Lung (tissue), 11 donors: ENCODE measurements at regions not wholly inside any gene's neighbourhood (a gene's known extent, or its start where the extent isn't known, plus 50 kb on each side); places are given as distances from the start of the nearest gene placed in this dataset.

Source experiments
- ATAC-seq: fragments of 200-7000 bp; cut with Tn5 transposase; one replicate; pipeline ENCODE4 v1.9.1; 2020; ENCODE audit warnings: moderate number of reproducible peaks; ENCODE audit not compliant: insufficient read depth, low FRiP score
- DNase-seq, 3 donors: peaks; one replicate each; pipeline ENCODE4 v3.0.0-alpha.2; 2013 to 2017
- H3K27ac ChIP-seq, 2 donors: one replicate each; pipeline ENCODE4 v1.5.1; 2013; ENCODE audit warnings: mild to moderate bottlenecking in 2 of 2, moderate library complexity in 2 of 2, control low read depth in 1 of 2, inconsistent platforms in 1 of 2, low read depth in 1 of 2, low read length in 1 of 2
- H3K27me3 ChIP-seq, 3 donors: one replicate each; pipeline ENCODE4 v1.5.1; 2013; ENCODE audit warnings: low read length in 2 of 3; ENCODE audit not compliant: control insufficient read depth in 3 of 3, insufficient read depth in 3 of 3
- H3K36me3 ChIP-seq, 4 donors: one replicate each; pipeline ENCODE4 v1.5.1; 2013; ENCODE audit warnings: low read length in 4 of 4, mild to moderate bottlenecking in 1 of 4, moderate library complexity in 1 of 4; ENCODE audit not compliant: control insufficient read depth in 4 of 4, insufficient read depth in 4 of 4
- H3K4me1 ChIP-seq, 5 donors: one replicate each; pipeline ENCODE4 v1.5.1; 2013; ENCODE audit warnings: low read length in 5 of 5, mild to moderate bottlenecking in 2 of 5, moderate library complexity in 1 of 5; ENCODE audit not compliant: control insufficient read depth in 5 of 5, insufficient read depth in 5 of 5
- H3K4me3 ChIP-seq: one replicate; pipeline ENCODE4 v1.5.1; 2013; ENCODE audit warnings: mild to moderate bottlenecking, control low read depth, moderate library complexity
- H3K9ac ChIP-seq, 2 donors: one replicate each; pipeline ENCODE4 v1.5.1; 2013; ENCODE audit warnings: low read length in 2 of 2, control low read depth in 1 of 2; ENCODE audit not compliant: insufficient read depth in 1 of 2
- H3K9me3 ChIP-seq, 4 donors: one replicate each; pipeline ENCODE4 v1.5.1; 2013; ENCODE audit warnings: low read length in 3 of 4, mild to moderate bottlenecking in 1 of 4, moderate library complexity in 1 of 4; ENCODE audit not compliant: control insufficient read depth in 4 of 4, insufficient read depth in 3 of 4
- WGBS, 2 donors: extraction: QIAGEN DNeasy Blood & Tissue Kit; methylation state at CpG; one replicate each; pipeline ENCODE4 v1.1.7; 2013; 5-methylcytosine and 5-hydroxymethylcytosine counted together
- TF ChIP-seq, protein P1 (sequence below): IDR thresholded peaks from 2 replicates; pipeline ENCODE4 v1.5.1; 2012; ENCODE audit warnings: mild to moderate bottlenecking; ENCODE audit errors: control extremely low read depth, extremely low read depth
- donor health status: control.
- donor health status: control.
- donor health status: Bipolar disorder and iron deficiency.
- donor health status: healthy.
- donor health status: DM: yes; HTN: yes; CAD: no.

DNA sequence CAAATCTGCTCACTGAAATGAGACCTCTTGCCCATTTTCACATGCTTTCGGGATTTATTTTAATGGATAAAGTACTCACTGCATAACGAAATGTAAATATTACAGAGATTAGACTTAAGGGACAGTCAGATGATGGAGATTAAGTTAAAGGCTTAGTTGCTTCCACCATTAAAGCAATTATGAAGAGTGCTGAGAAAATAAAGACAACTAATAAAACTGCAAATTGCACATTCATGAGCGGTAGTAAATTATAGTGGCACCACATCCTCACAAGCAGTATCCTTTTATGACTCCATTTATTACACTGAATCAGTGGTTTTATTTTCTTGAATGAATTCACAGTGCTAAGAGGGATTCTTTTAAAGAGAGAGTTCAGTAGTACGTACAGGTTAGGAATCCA, 76.2 kb upstream of the TMED7 start:
- TF ChIP-seq, protein P1, sequence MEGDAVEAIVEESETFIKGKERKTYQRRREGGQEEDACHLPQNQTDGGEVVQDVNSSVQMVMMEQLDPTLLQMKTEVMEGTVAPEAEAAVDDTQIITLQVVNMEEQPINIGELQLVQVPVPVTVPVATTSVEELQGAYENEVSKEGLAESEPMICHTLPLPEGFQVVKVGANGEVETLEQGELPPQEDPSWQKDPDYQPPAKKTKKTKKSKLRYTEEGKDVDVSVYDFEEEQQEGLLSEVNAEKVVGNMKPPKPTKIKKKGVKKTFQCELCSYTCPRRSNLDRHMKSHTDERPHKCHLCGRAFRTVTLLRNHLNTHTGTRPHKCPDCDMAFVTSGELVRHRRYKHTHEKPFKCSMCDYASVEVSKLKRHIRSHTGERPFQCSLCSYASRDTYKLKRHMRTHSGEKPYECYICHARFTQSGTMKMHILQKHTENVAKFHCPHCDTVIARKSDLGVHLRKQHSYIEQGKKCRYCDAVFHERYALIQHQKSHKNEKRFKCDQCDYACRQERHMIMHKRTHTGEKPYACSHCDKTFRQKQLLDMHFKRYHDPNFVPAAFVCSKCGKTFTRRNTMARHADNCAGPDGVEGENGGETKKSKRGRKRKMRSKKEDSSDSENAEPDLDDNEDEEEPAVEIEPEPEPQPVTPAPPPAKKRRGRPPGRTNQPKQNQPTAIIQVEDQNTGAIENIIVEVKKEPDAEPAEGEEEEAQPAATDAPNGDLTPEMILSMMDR: no peak
- Histone ChIP-seq H3K9ac (no peak overlapping the region), H3K9me3 (peaks cover 0 to 2% (median 0%) of the 10 kb centered on the region in 4 donors), H3K27me3 (no peaks in the 10 kb centered on the region), H3K27ac (no peak overlapping the region), H3K4me1 (peaks cover 0 to 10% (median 0%) of the 10 kb centered on the region in 5 donors), H3K36me3 (no peaks in the 10 kb centered on the region), H3K4me3 (no peak overlapping the region)
- ATAC-seq (no peak), DNase-seq (no peak)
- 85 to 90% methylated on average over 4 of the region's 4 CpGs for WGBS, 2 donors

DNA sequence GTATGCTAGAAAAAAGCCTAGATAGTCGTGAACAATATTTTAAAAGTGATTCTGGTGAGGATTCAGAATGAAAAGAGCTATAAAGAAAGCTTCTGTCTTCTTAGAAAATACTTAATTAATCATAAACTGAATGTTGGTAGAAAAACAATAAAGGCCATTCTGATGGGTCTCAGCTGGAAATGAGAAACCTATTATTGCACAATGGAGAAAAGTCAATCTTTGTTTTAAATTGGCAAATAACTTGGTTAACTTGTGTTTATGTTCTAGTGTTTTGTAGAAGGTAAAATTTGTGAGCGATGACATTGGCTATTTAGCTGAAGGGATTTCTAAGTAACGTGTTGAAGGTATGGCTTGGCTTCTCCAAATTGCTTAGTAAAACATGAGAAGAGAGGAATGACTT, 74.1 kb upstream of the TMED7 start:
- Histone ChIP-seq H3K4me1 (peaks cover 0 to 25% (median 0%) of the 10 kb centered on the region in 5 donors), H3K27me3 (no peaks in the 10 kb centered on the region), H3K36me3 (no peaks in the 10 kb centered on the region), H3K9ac (no peak overlapping the region), H3K4me3 (no peak overlapping the region), H3K9me3 (peaks cover 0 to 2% (median 0%) of the 10 kb centered on the region in 4 donors), H3K27ac (no peak overlapping the region)
- TF ChIP-seq, protein P1: no peak
- no peak for ATAC-seq
- DNase-seq: no peak
- 86 to 88% methylated on average over 3 of the region's 3 CpGs for WGBS, 2 donors

DNA sequence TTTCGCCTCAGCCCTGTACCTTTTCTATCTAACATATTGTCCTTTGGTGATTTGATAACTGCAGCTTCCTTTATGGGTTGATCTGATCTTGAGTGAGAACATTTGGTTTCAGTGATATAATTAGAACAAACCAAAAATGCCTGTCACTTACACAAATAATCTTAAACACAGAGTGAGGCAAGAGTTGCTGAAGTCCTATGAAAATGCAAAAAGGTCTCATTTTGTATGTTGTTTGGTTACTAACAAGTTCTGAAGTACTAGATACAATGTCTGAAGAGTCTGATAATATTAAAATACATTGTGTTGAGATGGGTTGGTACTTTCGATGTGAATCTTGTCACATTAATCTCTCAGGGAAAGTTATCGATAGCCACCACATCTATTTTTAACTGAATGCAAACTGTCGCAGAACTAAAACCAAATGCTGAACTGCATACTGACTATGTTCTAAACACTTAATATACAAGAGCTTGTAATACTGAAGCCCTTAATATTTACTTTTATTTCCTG, 70.4 kb upstream of the TMED7 start:
- Histone ChIP-seq H3K36me3 (no peaks in the 10 kb centered on the region), H3K9me3 (peaks cover 0 to 2% (median 0%) of the 10 kb centered on the region in 4 donors), H3K27ac (no peak overlapping the region), H3K27me3 (no peaks in the 10 kb centered on the region), H3K4me1 (peaks cover 0 to 36% (median 0%) of the 10 kb centered on the region in 5 donors), H3K4me3 (no peak overlapping the region), H3K9ac (peak overlapping the region in 1 of 2 donors; percentile 30)
- ATAC-seq: no peak
- peak in 2 of 3 donors; percentile 84 to 86 for DNase-seq
- 76 to 87% methylated on average over 4 of the region's 4 CpGs for WGBS, 2 donors
- TF ChIP-seq, protein P1: no peak
